CD14-positive monocyte (primary cell): ENCODE measurements at regions not wholly inside any gene's neighbourhood (a gene's known extent, or its start where the extent isn't known, plus 50 kb on each side); places are given as distances from the start of the nearest gene placed in this dataset.
"Not testable (repeated sequence)": the region's sequence is repeated elsewhere in the genome, so short reads cannot be mapped to it uniquely, and the experiment has no call there.

ENCODE experiments used
- DNase-seq, 3 donors: peaks; one replicate each; pipeline ENCODE4 v3.0.0-alpha.2; 2011 to 2022
- H2AFZ ChIP-seq: 2 replicates; pipeline ENCODE4 v1.6.0; 2012; ENCODE audit warnings: mild to moderate bottlenecking, low read depth, low read length, inconsistent platforms; ENCODE audit not compliant: insufficient read depth, poor library complexity, severe bottlenecking
- H3K27ac ChIP-seq, 2 donors: 1 replicate in 1 of 2; 2 replicates in 1 of 2; pipeline ENCODE4 v1.5.1; 2012 to 2013; ENCODE audit warnings: low read length in 2 of 2, control low read depth in 1 of 2, inconsistent platforms in 1 of 2, low read depth in 1 of 2, mild to moderate bottlenecking in 1 of 2
- H3K27me3 ChIP-seq, 2 donors: one replicate each; pipeline versions ENCODE4 v1.6.0 to v1.6.1; 2011 to 2013; ENCODE audit warnings: low read length in 2 of 2; ENCODE audit not compliant: control insufficient read depth in 2 of 2, insufficient read depth in 2 of 2
- H3K36me3 ChIP-seq, 2 donors: replicated peaks in 1 of 2; 1 replicate in 1 of 2; 2 replicates in 1 of 2; pipeline versions ENCODE4 v1.5.1 to v1.6.1; 2012 to 2013; ENCODE audit warnings: low read length in 2 of 2, control low read depth in 1 of 2, inconsistent platforms in 1 of 2, mild to moderate bottlenecking in 1 of 2; ENCODE audit not compliant: insufficient read depth in 2 of 2, control insufficient read depth in 1 of 2
- H3K4me1 ChIP-seq, 2 donors: 1 replicate in 1 of 2; 2 replicates in 1 of 2; pipeline versions ENCODE4 v1.5.1 to v1.6.1; 2012 to 2013; ENCODE audit warnings: low read length in 2 of 2, control low read depth in 1 of 2, inconsistent platforms in 1 of 2, mild to moderate bottlenecking in 1 of 2, moderate library complexity in 1 of 2; ENCODE audit not compliant: insufficient read depth in 2 of 2, control insufficient read depth in 1 of 2
- H3K4me2 ChIP-seq: replicated peaks from 2 replicates; pipeline ENCODE3; 2012; ENCODE audit warnings: low read length, moderate library complexity, mild to moderate bottlenecking; ENCODE audit not compliant: poor library complexity, severe bottlenecking; ENCODE audit errors: extremely low read depth
- H3K4me3 ChIP-seq, 3 experiments: fragments of 200-600 bp in 1 of 3; sonication (generic) in 1 of 3; replicated peaks in 1 of 3; 1 replicate in 2 of 3; 2 replicates in 1 of 3; pipeline ENCODE4 v1.5.1; 2011 to 2013; ENCODE audit warnings: low read length in 3 of 3, mild to moderate bottlenecking in 3 of 3, control low read depth in 2 of 3, low read depth in 2 of 3, inconsistent platforms in 1 of 3, moderate library complexity in 1 of 3
- H3K79me2 ChIP-seq: 2 replicates; pipeline ENCODE4 v1.6.0; 2012; ENCODE audit warnings: mild to moderate bottlenecking, control low read depth, inconsistent platforms, low read length, moderate library complexity; ENCODE audit not compliant: insufficient read depth
- H3K9ac ChIP-seq: 2 replicates; pipeline ENCODE4 v1.6.0; 2017; ENCODE audit warnings: low read length, mild to moderate bottlenecking; ENCODE audit not compliant: insufficient read depth, poor library complexity, severe bottlenecking
- H3K9me3 ChIP-seq, 2 donors: replicated peaks in 1 of 2; 1 replicate in 1 of 2; 2 replicates in 1 of 2; pipeline versions ENCODE4 v1.5.1 to v1.6.1; 2012 to 2013; ENCODE audit warnings: low read length in 2 of 2, control low read depth in 1 of 2; ENCODE audit not compliant: control insufficient read depth in 1 of 2, insufficient read depth in 1 of 2
- H4K20me1 ChIP-seq: 2 replicates; pipeline ENCODE4 v1.6.0; 2012; ENCODE audit warnings: mild to moderate bottlenecking, low read length, control low read depth, moderate library complexity; ENCODE audit not compliant: insufficient read depth
- H3K27ac Mint-ChIP-seq, 7 donors: one replicate each; pipeline ENCODE4 v1.8.0; 2020; ENCODE audit warnings: mild to moderate bottlenecking in 7 of 7, mixed read lengths in 7 of 7, moderate library complexity in 6 of 7, inconsistent platforms in 2 of 7
- H3K27me3 Mint-ChIP-seq, 3 donors: one replicate each; pipeline ENCODE4 v1.8.0; 2021 to 2022; ENCODE audit warnings: low read depth in 3 of 3, mild to moderate bottlenecking in 3 of 3, mixed read lengths in 3 of 3, moderate library complexity in 3 of 3, inconsistent platforms in 1 of 3
- H3K36me3 Mint-ChIP-seq, 2 donors: one replicate each; pipeline ENCODE4 v1.8.0; 2020; ENCODE audit warnings: mixed read lengths in 2 of 2, inconsistent platforms in 1 of 2, mild to moderate bottlenecking in 1 of 2
- H3K4me1 Mint-ChIP-seq: one replicate; pipeline ENCODE4 v1.8.0; 2020; ENCODE audit warnings: mild to moderate bottlenecking, mixed read lengths
- H3K4me3 Mint-ChIP-seq, 2 donors: one replicate each; pipeline ENCODE4 v1.8.0; 2020; ENCODE audit warnings: mild to moderate bottlenecking in 2 of 2, mixed read lengths in 2 of 2, moderate library complexity in 1 of 2
- H3K9me3 Mint-ChIP-seq, 7 donors: one replicate each; pipeline ENCODE4 v1.8.0; 2020 to 2022; ENCODE audit warnings: mixed read lengths in 7 of 7, mild to moderate bottlenecking in 6 of 7, moderate library complexity in 6 of 7, inconsistent platforms in 2 of 7
- WGBS: methylation state at CpG from one replicate; pipeline ENCODE4 v1.1.5; 2013; ENCODE audit warnings: missing lambda C conversion rate; ENCODE audit not compliant: insufficient coverage; 5-methylcytosine and 5-hydroxymethylcytosine counted together
- intact Hi-C, 2 donors: fragments of 100-400 bp; cut with micrococcal nuclease; formaldehyde crosslinking; loops; one replicate each; pipeline versions ENCODE4 v1.15.0 to v1.15.1; 2023

- H2AFZ ChIP-seq, H3K4me3 Mint-ChIP-seq, H3K79me2 ChIP-seq, H3K27ac ChIP-seq, H3K9me3 ChIP-seq, H3K9ac ChIP-seq, intact Hi-C loops, H3K27me3 Mint-ChIP-seq, H3K27me3 ChIP-seq, H3K36me3 ChIP-seq, DNase-seq, H3K4me1 ChIP-seq, H3K4me1 Mint-ChIP-seq, H3K4me2 ChIP-seq, H3K27ac Mint-ChIP-seq, H4K20me1 ChIP-seq, H3K36me3 Mint-ChIP-seq, H3K4me3 ChIP-seq, H3K9me3 Mint-ChIP-seq: not testable (repeated sequence)
Observed at GRCh38 chr16:90220315-90220714, 143.2 kb upstream of the PRDM7 start.

- H3K4me1 Mint-ChIP-seq, H3K27ac Mint-ChIP-seq, H3K9ac ChIP-seq, H3K4me1 ChIP-seq, H3K9me3 ChIP-seq, H3K27me3 ChIP-seq, H4K20me1 ChIP-seq, H3K79me2 ChIP-seq, H3K9me3 Mint-ChIP-seq, H2AFZ ChIP-seq, DNase-seq, H3K36me3 ChIP-seq, H3K4me3 Mint-ChIP-seq, H3K4me3 ChIP-seq, H3K27ac ChIP-seq, H3K4me2 ChIP-seq, H3K36me3 Mint-ChIP-seq, intact Hi-C loops, H3K27me3 Mint-ChIP-seq: not testable (repeated sequence)
- WGBS, result no CpG with 5 or more reads among the region's 11 CpGs
Observed at GRCh38 chr16:90175610-90176009, 98.5 kb upstream of the PRDM7 start.

- H3K4me3 ChIP-seq, H2AFZ ChIP-seq, intact Hi-C loops, H3K4me1 Mint-ChIP-seq, H3K27ac Mint-ChIP-seq, DNase-seq, H3K27ac ChIP-seq, H4K20me1 ChIP-seq, H3K4me2 ChIP-seq, H3K27me3 ChIP-seq, H3K79me2 ChIP-seq, H3K4me1 ChIP-seq, H3K9me3 ChIP-seq, H3K36me3 Mint-ChIP-seq, H3K9ac ChIP-seq, H3K4me3 Mint-ChIP-seq, H3K27me3 Mint-ChIP-seq, H3K36me3 ChIP-seq, H3K9me3 Mint-ChIP-seq: not testable (repeated sequence)
- no CpG with 5 or more reads among the region's 21 CpGs for WGBS
Observed at GRCh38 chr16:90171626-90172025, 94.5 kb upstream of the PRDM7 start.

- H3K36me3 ChIP-seq, H3K4me3 ChIP-seq, H3K4me1 ChIP-seq, H3K27ac ChIP-seq, intact Hi-C loops, H4K20me1 ChIP-seq, H3K4me3 Mint-ChIP-seq, H3K27me3 Mint-ChIP-seq, H3K27me3 ChIP-seq, H3K9me3 Mint-ChIP-seq, H3K4me2 ChIP-seq, H3K27ac Mint-ChIP-seq, H2AFZ ChIP-seq, DNase-seq, H3K79me2 ChIP-seq, H3K4me1 Mint-ChIP-seq, H3K9me3 ChIP-seq, H3K9ac ChIP-seq: not testable (repeated sequence)
- WGBS, result no CpG with 5 or more reads among the region's 29 CpGs
- peaks cover 7 to 11% of the 10 kb centered on the region in 2 donors for H3K36me3 Mint-ChIP-seq
Observed at GRCh38 chr16:90169127-90169655, 92.1 kb upstream of the PRDM7 start.
